Limb (tissue), 2 donors: ENCODE measurements at regions not wholly inside any gene's neighbourhood (a gene's known extent, or its start where the extent isn't known, plus 50 kb on each side); places are given as distances from the start of the nearest gene placed in this dataset.

Source experiments
- DNase-seq, 2 donors: peaks; one replicate each; pipeline ENCODE4 v3.0.0-alpha.2; 2016; ENCODE audit errors: extremely low spot score in 2 of 2

- DNase-seq: no peak
Measured at GRCh38 chr2:6254441-6254840, 562.3 kb downstream of the SOX11 start.

- DNase-seq: no peak
Measured at GRCh38 chr2:6264198-6264597, 572.0 kb downstream of the SOX11 start.

- DNase-seq: no peak
Measured at GRCh38 chr2:6281524-6281923, 584.2 kb downstream of the CMPK2 start.

GRCh38 chr2:6283259-6283658, 582.4 kb downstream of the CMPK2 start:
- DNase-seq: no peak

- no peak for DNase-seq
Measured at GRCh38 chr2:6287406-6287805, 578.3 kb downstream of the CMPK2 start.

- DNase-seq: no peak
Measured at GRCh38 chr2:6288791-6289190, 576.9 kb downstream of the CMPK2 start.

GRCh38 chr2:6290217-6291015, 575.3 kb downstream of the CMPK2 start:
- DNase-seq: peak; percentile 5 to 60

- no peak for DNase-seq
Measured at GRCh38 chr2:6294791-6295190, 570.9 kb downstream of the CMPK2 start.

GRCh38 chr2:6297238-6297637, 568.5 kb downstream of the CMPK2 start:
- no peak for DNase-seq

GRCh38 chr2:6301426-6301825, 564.3 kb downstream of the CMPK2 start:
- no peak for DNase-seq

GRCh38 chr2:6308986-6309385, 556.7 kb downstream of the CMPK2 start:
- DNase-seq: no peak

- peak in 1 of 2 donors; percentile 36 for DNase-seq
Measured at GRCh38 chr2:6309415-6310255, 556.1 kb downstream of the CMPK2 start.

- peak in 1 of 2 donors; percentile 40 for DNase-seq
Measured at GRCh38 chr2:6310256-6311215, 555.2 kb downstream of the CMPK2 start.

- DNase-seq: no peak
Measured at GRCh38 chr2:6312367-6312766, 553.3 kb downstream of the CMPK2 start.

- no peak for DNase-seq
Measured at GRCh38 chr2:6314218-6314960, 551.3 kb downstream of the CMPK2 start.

GRCh38 chr2:6325616-6326015, 540.1 kb downstream of the CMPK2 start:
- peak in 1 of 2 donors; percentile 43 for DNase-seq

- DNase-seq: no peak
Measured at GRCh38 chr2:6326958-6327357, 538.7 kb downstream of the CMPK2 start.

GRCh38 chr2:6336752-6337471, 528.8 kb downstream of the CMPK2 start:
- DNase-seq: no peak

GRCh38 chr2:6337472-6337820, 528.3 kb downstream of the CMPK2 start:
- DNase-seq: peak in 1 of 2 donors; percentile 27

- DNase-seq: no peak
Measured at GRCh38 chr2:6341588-6342129, 524.0 kb downstream of the CMPK2 start.
